H1 (cell line): ENCODE measurements at regions not wholly inside any gene's neighbourhood (a gene's known extent, or its start where the extent isn't known, plus 50 kb on each side); places are given as distances from the start of the nearest gene placed in this dataset.

ENCODE experiments used
- CTCF ChIA-PET: fragments of 300-600 bp; sonication (Branson Sonifier 250); formaldehyde crosslinking; loops from one replicate; lab custom pipeline; 2021; ENCODE audit not compliant: partially characterized antibody; lab: Charles Lee
- POLR2A ChIA-PET: fragments of 300-600 bp; sonication (Branson Sonifier 250); formaldehyde crosslinking; loops from one replicate; lab custom pipeline; 2021; ENCODE audit warnings: inconsistent platforms; ENCODE audit not compliant: partially characterized antibody; lab: Charles Lee
- DNase-seq, 2 experiments: peaks; one replicate each; pipeline versions ENCODE4 v3.0.0 to v3.0.0-alpha.2; 2010 to 2022; ENCODE audit warnings: low spot score in 2 of 2, low read depth in 1 of 2, mixed read lengths in 1 of 2
- FAIRE-seq: peaks from 2 replicates; lab custom pipeline; 2011; peaks lifted over from hg19 to GRCh38; lab: Jason Lieb, UNC
- H2AFZ ChIP-seq: 2 replicates; pipeline ENCODE4 v1.8.1; 2012; ENCODE audit warnings: low read length, inconsistent platforms
- H2AK5ac ChIP-seq: 2 replicates; pipeline ENCODE4 v1.6.1; 2013; ENCODE audit warnings: low read depth, low read length
- H2BK120ac ChIP-seq: replicated peaks from 2 replicates; pipeline ENCODE3; 2013; ENCODE audit warnings: low read depth, low read length, inconsistent platforms
- H2BK12ac ChIP-seq: 2 replicates; pipeline ENCODE4 v1.6.1; 2013; ENCODE audit warnings: low read depth, low read length
- H2BK15ac ChIP-seq: 2 replicates; pipeline ENCODE4 v1.6.1; 2013; ENCODE audit warnings: low read length
- H2BK20ac ChIP-seq: 2 replicates; pipeline ENCODE4 v1.6.1; 2013; ENCODE audit warnings: low read length
- H2BK5ac ChIP-seq: 2 replicates; pipeline ENCODE4 v1.6.1; 2013; ENCODE audit warnings: low read depth, low read length
- H3K14ac ChIP-seq: 2 replicates; pipeline ENCODE4 v1.6.1; 2013; ENCODE audit warnings: inconsistent platforms; ENCODE audit not compliant: insufficient read length
- H3K18ac ChIP-seq: 2 replicates; pipeline ENCODE4 v1.6.1; 2013; ENCODE audit warnings: low read length; ENCODE audit errors: extremely low read depth
- H3K23ac ChIP-seq: 2 replicates; pipeline ENCODE4 v1.6.1; 2013; ENCODE audit warnings: inconsistent platforms; ENCODE audit not compliant: insufficient read length
- H3K23me2 ChIP-seq: 2 replicates; pipeline ENCODE4 v1.6.1; 2013; ENCODE audit warnings: low read depth, low read length
- H3K27ac ChIP-seq: 2 replicates; pipeline ENCODE4 v1.6.1; 2011; ENCODE audit warnings: low read depth, low read length, inconsistent platforms
- H3K27me3 ChIP-seq, 4 experiments: replicated peaks in 1 of 4; 1 replicate in 1 of 4; 2 replicates in 3 of 4; pipeline versions ENCODE4 v1.6.1 to v1.8.1; 2011 to 2013; ENCODE audit warnings: low read length in 3 of 4, mild to moderate bottlenecking in 3 of 4, inconsistent platforms in 2 of 4, mixed read lengths in 2 of 4, moderate library complexity in 1 of 4; ENCODE audit not compliant: control insufficient read depth in 3 of 4, insufficient read depth in 3 of 4; ENCODE audit errors: extremely low read depth in 1 of 4
- H3K36me3 ChIP-seq, 4 experiments: 2 replicates each; pipeline versions ENCODE4 v1.6.1 to v1.8.1; 2011 to 2013; ENCODE audit warnings: mild to moderate bottlenecking in 4 of 4, low read length in 3 of 4, moderate library complexity in 2 of 4, control low read depth in 1 of 4, inconsistent platforms in 1 of 4; ENCODE audit not compliant: insufficient read depth in 4 of 4, control insufficient read depth in 2 of 4
- H3K4ac ChIP-seq: replicated peaks from 2 replicates; pipeline ENCODE3; 2013; ENCODE audit warnings: low read length, low read depth, mixed read lengths, inconsistent platforms; ENCODE audit not compliant: insufficient read length
- H3K4me1 ChIP-seq, 4 experiments: replicated peaks in 1 of 4; 1 replicate in 1 of 4; 2 replicates in 3 of 4; pipeline versions ENCODE4 v1.6.1 to v1.8.1; 2011 to 2013; ENCODE audit warnings: low read length in 3 of 4, inconsistent platforms in 2 of 4, mixed read lengths in 1 of 4; ENCODE audit not compliant: insufficient read depth in 4 of 4, control insufficient read depth in 3 of 4
- H3K4me2 ChIP-seq, 2 experiments: 2 replicates each; pipeline versions ENCODE4 v1.6.1 to v1.8.1; 2011 to 2013; ENCODE audit warnings: low read depth in 2 of 2, low read length in 2 of 2, control low read depth in 1 of 2, inconsistent platforms in 1 of 2, mild to moderate bottlenecking in 1 of 2; ENCODE audit not compliant: insufficient read depth in 1 of 2
- H3K4me3 ChIP-seq, 4 experiments: fragments of 200-600, 300-600 bp in 1 of 4; sonication (generic), shearing (Covaris generic), sonication (Bioruptor Twin) in 1 of 4; 2 replicates each; pipeline versions ENCODE4 v1.5.1 to v1.8.1; 2011 to 2016; ENCODE audit warnings: low read length in 4 of 4, low read depth in 3 of 4, control low read depth in 2 of 4, inconsistent platforms in 2 of 4, mild to moderate bottlenecking in 2 of 4, mixed read lengths in 1 of 4, moderate library complexity in 1 of 4; ENCODE audit not compliant: insufficient read depth in 2 of 4; ENCODE audit errors: extremely low read depth in 1 of 4
- H3K56ac ChIP-seq: replicated peaks from 2 replicates; pipeline ENCODE3; 2013; ENCODE audit warnings: low read depth, mild to moderate bottlenecking, mixed read lengths, low read length, inconsistent platforms; ENCODE audit not compliant: insufficient read length
- H3K79me1 ChIP-seq: 2 replicates; pipeline ENCODE4 v1.6.1; 2013; ENCODE audit warnings: low read depth, low read length, control low read depth
- H3K79me2 ChIP-seq, 2 experiments: 2 replicates each; pipeline versions ENCODE4 v1.6.1 to v1.8.1; 2012 to 2013; ENCODE audit warnings: low read length in 2 of 2, mild to moderate bottlenecking in 2 of 2, inconsistent platforms in 1 of 2; ENCODE audit not compliant: insufficient read depth in 2 of 2, control insufficient read depth in 1 of 2
- H3K9ac ChIP-seq, 4 experiments: replicated peaks in 1 of 4; 1 replicate in 1 of 4; 2 replicates in 3 of 4; pipeline versions ENCODE4 v1.6.1 to v1.8.1; 2011 to 2013; ENCODE audit warnings: low read depth in 3 of 4, low read length in 3 of 4, control low read depth in 2 of 4, mild to moderate bottlenecking in 2 of 4, moderate library complexity in 2 of 4, inconsistent platforms in 1 of 4; ENCODE audit errors: extremely low read depth in 1 of 4
- H3K9me3 ChIP-seq, 2 experiments: 2 replicates each; pipeline versions ENCODE4 v1.6.1 to v1.8.1; 2012 to 2013; ENCODE audit warnings: mild to moderate bottlenecking in 2 of 2, moderate library complexity in 2 of 2, control low read depth in 1 of 2, inconsistent platforms in 1 of 2, low read depth in 1 of 2, low read length in 1 of 2, mixed read lengths in 1 of 2; ENCODE audit not compliant: insufficient read depth in 2 of 2
- H4K20me1 ChIP-seq, 2 experiments: replicated peaks in 1 of 2; 2 replicates each; pipeline versions ENCODE3 to v1.8.1; 2011 to 2013; ENCODE audit warnings: inconsistent platforms in 2 of 2, low read length in 2 of 2, mild to moderate bottlenecking in 1 of 2; ENCODE audit not compliant: insufficient read depth in 2 of 2, control insufficient read depth in 1 of 2
- H4K5ac ChIP-seq: 2 replicates; pipeline ENCODE4 v1.6.1; 2013; ENCODE audit warnings: low read length, low read depth, mixed read lengths, inconsistent platforms; ENCODE audit not compliant: insufficient read length
- H4K8ac ChIP-seq: 2 replicates; pipeline ENCODE4 v1.8.0; 2013; ENCODE audit warnings: mild to moderate bottlenecking, moderate library complexity, low read length, inconsistent platforms; ENCODE audit not compliant: insufficient read depth; ENCODE audit errors: extremely low read depth
- H4K91ac ChIP-seq: replicated peaks from 2 replicates; pipeline ENCODE3; 2013; ENCODE audit warnings: low read length, mixed read lengths, inconsistent platforms; ENCODE audit not compliant: insufficient read length
- GABPA ChIP-seq: IDR thresholded peaks from 2 replicates; pipeline ENCODE4 v1.6.1; 2011; ENCODE audit warnings: mild to moderate bottlenecking, low read length, moderate library complexity, borderline replicate concordance; ENCODE audit not compliant: insufficient read depth
- WGBS, 2 experiments: shearing (Covaris generic) in 1 of 2; methylation state at CpG; one replicate each; pipeline versions ENCODE4 v1.1.6 to v1.1.7; 2013 to 2015; ENCODE audit warnings: low lambda C conversion rate in 2 of 2, mixed read lengths in 2 of 2, inconsistent platforms in 1 of 2, low coverage in 1 of 2, missing lambda C conversion rate in 1 of 2; ENCODE audit not compliant: insufficient replicate concordance in 2 of 2, insufficient coverage in 1 of 2, insufficient read length in 1 of 2; ENCODE audit errors: extremely low coverage in 1 of 2, missing lambda C conversion rate in 1 of 2; 5-methylcytosine and 5-hydroxymethylcytosine counted together

DNA sequence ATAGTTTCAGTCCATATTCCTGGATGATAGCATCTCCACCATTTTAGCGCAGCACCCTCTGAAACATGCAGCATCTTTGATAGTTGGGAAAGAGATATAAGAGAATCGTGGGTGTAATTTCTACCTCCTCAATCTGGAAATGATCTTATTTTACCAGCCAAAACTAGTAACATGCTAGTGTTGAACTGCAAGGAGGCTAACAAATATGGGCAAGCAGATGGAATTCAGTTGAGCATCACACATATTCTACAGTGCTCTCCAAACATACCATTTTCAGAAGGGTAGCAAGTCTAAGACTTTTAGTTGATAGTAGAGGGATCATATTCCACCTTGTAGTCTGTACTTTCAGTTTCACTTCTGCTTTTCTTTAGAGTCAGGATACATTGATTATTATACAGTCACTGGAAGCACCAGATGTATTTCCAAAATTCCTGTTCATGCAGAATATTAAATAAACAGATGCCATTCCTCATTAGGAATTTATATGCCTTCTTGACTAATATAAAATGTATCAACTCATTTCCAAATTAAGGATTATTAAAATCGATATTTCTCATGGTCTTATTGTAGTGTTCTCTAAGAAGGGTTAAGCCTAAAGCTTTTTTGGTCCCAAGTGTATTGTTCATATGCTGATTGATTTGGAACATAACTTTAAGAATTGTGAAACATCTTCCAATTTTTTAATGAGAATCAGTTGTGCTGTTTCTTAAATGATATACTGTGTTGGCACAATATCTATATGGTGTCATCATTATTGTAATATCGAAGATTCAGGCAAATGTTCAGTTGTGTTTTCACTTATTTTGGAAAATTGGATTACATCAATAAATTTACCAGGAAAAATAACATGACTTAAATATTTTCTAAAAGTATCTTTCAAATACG lies 362.0 kb downstream of the CENPW start:
- no peak overlapping the region for H3K23ac ChIP-seq
- no peaks in the 10 kb centered on the region for H3K27me3 ChIP-seq
- no peak overlapping the region for H3K18ac ChIP-seq
- H4K20me1 ChIP-seq, result no peaks in the 10 kb centered on the region
- H3K9ac ChIP-seq, result no peak overlapping the region
- H4K5ac ChIP-seq, result no peak overlapping the region
- 90% methylated on average over 5 of the region's 5 CpGs; no CpG with 5 or more reads in 1 of the 2 experiments for WGBS, 2 experiments
- no peak overlapping the region for H2BK5ac ChIP-seq
- H3K79me1 ChIP-seq, result no peaks in the 10 kb centered on the region
- H3K27ac ChIP-seq, result no peak overlapping the region
- FAIRE-seq, result no peak
- no peak overlapping the region for H4K91ac ChIP-seq
- H2AFZ ChIP-seq, result no peak overlapping the region
- H2BK120ac ChIP-seq, result no peak overlapping the region
- H2BK20ac ChIP-seq, result no peak overlapping the region
- no peak overlapping the region for H3K4ac ChIP-seq
- DNase-seq, result no peak
- no peak overlapping the region for H3K14ac ChIP-seq
- no peaks in the 10 kb centered on the region for H3K4me1 ChIP-seq
- no peaks in the 10 kb centered on the region for H3K79me2 ChIP-seq
- CTCF ChIA-PET, result interaction anchor here (0.8 kb wide), 1 partner anchor 50 kb away, joined by 3 read pairs; no protein-coding TSS in a partner anchor
- no peak for TF ChIP-seq GABPA
- no peak overlapping the region for H3K4me2 ChIP-seq
- H3K9me3 ChIP-seq, result no peaks in the 10 kb centered on the region
- POLR2A ChIA-PET, result no interaction called here
- H3K23me2 ChIP-seq, result no peaks in the 10 kb centered on the region; the same call in 1 of the 2 replicates
- no peak overlapping the region for H2AK5ac ChIP-seq
- no peak overlapping the region for H3K56ac ChIP-seq
- no peak overlapping the region for H2BK12ac ChIP-seq
- no peak overlapping the region for H3K4me3 ChIP-seq
- no peak overlapping the region for H4K8ac ChIP-seq
- no peak overlapping the region for H2BK15ac ChIP-seq
- H3K36me3 ChIP-seq, result no peaks in the 10 kb centered on the region
